RPMI8226 (cell line): ENCODE measurements at regions not wholly inside any gene's neighbourhood (a gene's known extent, or its start where the extent isn't known, plus 50 kb on each side); places are given as distances from the start of the nearest gene placed in this dataset.

Source experiments
- DNase-seq: peaks from one replicate; pipeline ENCODE4 v3.0.0-alpha.2; 2015

DNA sequence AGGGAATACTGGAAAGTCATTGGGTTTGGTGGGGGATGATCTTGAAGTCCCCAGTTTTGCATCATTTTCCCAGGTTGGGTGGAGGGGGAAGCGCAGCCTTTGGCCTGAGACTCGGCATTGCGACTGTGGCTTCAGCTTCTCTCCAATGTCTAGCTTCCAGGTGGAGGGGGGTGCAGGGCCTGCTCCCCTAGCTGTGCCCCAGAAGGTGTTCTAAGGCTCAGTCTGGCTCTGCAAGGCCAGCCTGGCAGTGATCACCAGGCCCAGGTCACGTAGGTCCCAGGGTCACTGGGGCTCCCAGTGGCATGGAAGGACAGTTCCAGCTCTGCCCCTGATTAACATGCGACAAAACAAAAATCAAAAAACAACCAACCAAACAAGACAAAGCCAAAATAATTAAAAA, 56.9 kb upstream of the HAAO start:
- no peak for DNase-seq

DNA sequence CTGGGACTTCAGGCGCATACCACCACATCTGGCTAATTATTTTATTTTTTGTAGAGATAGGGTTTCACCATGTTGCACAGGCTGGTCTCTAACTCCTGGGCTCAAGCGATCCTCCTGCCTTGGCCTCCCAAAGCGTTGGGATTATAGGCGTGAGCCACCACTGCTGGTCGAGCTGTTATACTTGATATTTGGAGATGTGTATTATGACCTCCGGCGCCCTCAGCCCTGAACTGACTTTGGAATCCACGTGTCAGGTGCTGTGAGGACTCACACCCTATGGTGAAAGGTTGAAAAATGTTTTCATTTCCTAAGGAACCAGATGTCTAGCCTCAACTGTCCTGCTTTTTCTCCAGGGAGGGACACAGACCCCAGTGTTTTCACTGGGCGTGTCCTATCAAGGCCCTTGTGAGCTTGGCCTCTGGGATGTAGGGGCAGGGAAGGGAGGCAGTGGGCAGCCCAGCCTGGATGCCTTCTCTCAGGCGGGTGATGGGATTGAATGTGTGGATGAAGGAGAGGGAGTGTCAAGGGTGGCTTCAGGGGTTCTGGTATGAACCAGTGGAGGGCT, 56.4 kb upstream of the HAAO start:
- no peak for DNase-seq

DNA sequence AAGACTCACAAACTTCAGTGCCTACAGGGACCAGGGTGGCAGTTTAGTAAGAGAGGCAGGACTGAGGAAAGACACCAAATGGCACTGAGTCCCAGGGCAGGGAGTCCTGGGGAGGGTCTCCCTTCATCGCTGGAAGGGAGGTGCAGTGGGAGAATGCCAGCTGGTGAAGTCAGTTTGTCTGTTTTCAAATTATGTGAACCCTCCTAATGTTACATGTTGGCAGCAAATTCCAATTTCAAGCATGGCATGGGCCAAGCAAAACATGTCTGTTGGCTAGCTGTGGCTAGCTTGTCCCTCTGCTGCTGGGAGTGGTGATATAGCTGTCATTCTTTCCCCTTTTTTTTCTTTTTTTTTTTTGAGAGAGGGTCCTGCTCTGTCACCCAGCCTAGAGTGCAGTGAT, 55.9 kb upstream of the HAAO start:
- no peak for DNase-seq

DNA sequence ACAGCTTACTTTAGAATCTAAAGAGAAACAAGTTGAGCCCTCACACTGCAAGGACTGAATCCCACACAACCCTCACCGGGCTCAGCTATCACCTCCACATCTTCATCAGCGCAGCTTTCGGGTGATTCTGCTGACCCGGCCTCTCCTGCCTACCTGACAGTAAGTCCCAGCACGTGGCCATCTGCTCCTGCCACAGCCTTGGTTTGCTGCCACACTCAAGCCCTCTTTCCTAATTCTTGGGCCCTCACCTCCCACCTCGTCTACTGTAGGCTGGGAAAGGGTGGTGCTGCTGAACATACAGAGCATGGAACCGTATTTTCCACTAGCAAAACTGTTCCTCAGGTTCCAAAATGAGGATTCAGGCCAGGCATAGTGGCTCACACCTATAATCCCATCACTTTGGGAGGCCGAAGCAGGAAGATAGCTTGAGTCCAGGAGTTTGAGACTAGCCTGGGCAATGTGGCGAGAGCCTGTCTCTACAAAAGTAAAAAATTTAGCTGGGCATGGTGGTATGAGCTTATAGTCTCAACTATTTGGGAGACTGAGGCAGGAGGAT, 55.3 kb upstream of the HAAO start:
- DNase-seq = no peak

DNA sequence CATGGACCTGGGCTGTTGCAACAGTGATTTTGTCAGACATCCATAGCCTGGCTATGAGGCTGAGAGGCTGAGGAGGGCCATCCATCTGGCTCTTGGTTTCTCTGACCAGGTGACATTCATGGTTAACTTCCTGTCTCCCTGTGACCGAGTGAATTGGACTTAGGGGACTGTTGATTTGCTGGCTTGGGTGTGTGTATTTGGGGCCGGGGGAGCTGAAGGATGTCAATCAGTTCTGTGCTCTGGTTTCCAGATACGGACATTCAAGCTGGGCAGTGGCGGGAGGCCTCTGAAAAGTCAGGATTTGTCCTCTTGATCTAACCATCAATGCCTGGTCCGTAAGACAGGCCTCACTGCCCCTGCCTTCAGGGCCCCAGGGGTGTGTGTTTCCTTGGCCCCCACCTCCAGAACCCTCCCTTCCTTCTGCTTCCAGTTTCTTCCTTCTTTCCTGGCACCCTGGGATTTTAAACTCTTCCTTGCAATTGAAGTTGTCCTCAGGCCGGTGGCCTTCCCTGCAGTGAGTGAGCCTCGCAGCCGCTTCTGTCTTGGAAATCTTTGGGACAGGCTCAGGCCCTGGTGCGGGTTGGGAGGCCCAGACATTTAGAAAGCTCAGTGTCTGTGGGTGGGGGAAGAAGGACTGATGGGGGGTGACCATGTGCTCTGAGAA, 54.7 kb upstream of the HAAO start:
- no peak for DNase-seq

DNA sequence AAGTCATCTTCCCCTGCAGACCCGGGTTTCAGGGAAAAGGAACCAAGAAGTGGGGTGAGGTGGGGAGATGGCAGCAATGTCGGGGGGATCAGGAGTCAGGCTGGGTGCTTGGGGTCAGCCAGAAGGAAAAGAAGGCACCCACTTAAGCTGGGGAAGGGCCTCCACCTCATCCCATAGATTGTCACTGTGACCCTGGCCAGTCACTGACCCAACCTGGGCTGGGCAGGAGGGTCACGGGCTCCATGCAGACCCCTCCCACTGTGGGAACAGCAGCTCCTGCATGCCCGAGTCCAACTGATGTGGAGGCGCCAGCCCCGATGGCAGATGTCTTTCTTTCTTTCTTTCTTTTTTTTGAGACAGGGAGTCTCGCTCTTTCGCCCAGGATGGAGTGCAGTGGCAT, 53.6 kb upstream of the HAAO start:
- DNase-seq = no peak

DNA sequence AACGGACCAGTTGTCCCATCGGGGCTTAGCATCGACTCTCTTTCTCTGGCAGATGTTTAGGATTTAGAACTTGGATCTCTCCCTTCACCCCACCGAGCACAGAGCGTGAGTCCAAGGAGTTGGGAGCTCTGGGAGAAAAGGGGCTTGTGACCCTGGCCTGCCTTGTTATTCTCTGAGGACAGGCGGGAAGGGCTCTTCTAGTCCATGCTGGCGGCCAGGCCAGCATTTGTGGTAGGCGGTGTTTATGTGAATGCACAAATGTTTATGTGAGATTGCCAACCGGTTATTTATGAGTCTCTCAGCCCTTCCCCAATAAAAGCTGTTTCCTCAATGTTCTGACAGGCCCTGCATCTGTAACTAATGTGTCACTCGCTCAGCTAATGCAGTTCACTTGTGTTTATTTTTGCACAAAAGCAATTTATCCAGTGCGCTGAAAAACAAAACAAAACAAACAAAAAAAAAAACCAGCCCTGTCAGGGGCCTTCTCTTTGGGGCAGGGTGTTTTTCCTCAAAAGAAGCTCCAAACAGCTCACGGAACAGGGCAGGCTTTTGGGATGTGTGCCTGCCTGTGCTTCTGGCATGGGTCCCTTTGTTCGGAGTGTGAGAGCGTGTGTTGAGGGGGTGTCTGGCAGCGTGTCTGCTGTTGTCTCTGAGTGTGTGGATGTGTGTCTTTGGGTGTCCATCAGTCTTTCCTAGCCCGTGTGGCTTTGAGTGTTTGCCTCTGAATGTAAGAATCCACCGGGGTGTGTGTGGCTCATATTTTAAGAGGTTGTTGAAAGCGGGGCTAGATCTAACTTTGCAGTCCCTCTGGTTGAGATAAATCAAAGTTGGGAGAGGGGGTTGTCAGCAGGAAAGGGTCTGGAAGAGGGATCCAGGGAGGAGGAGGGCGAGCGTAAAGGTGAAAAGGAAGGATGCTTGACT, 52.8 kb upstream of the HAAO start:
- no peak for DNase-seq

DNA sequence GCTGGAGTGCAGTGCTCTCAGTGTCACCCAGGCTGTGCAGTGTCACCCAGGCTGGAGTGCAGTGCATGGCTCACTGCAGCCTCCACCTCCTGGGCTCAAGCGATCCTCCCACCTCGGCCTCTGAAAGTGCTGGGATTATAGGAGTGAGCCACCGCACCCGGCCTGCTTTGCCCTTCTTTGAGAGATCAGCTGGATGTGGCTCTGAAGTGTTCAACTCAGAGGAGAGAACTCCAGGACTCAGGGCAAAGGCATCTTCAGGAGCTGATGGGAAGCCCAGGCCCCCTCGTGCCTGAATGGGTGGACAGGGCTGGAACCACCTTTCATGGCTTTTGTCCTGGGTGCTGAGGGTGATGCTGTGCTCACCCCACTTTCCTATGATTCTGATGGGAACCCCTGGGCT, 52.0 kb upstream of the HAAO start:
- no peak for DNase-seq

DNA sequence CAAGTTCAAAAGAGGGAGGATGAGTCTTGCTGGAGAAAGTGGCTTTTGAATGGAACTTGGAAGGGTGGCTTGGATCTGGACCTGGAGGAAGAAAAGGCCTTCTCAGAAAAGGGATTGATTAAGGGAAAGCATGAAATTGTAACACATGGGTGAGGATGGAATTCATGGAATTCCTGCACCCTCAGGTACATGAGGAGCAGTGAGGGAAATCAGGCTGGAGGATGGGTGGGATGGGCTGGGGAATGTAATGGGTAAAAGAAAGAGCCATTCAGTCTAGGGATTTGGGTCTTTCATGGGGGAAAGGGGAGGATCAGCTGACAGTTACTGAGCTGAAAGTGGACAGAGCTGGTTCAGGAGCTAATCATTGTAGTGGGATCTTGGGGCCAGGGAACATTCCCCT, 51.2 kb upstream of the HAAO start:
- no peak for DNase-seq

DNA sequence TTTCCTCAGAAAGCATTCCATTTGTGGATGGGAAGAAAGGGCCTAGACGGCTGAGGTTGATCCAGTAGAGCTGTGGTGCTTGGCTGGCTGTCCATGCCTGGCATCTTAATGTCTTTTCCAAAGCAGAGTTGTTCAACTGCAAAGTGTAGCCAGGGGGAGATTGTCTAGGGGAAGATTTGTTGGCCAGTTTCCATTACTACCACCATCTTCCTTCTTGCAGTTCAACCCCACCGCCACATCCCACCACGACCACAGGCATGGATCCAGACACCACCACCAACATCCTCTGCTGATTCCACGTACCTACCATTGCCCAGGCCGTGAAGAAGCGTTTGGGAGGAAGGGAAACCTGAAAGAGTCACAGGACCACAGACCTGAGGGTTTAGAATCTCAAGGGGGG, 50.7 kb upstream of the HAAO start:
- no peak for DNase-seq

DNA sequence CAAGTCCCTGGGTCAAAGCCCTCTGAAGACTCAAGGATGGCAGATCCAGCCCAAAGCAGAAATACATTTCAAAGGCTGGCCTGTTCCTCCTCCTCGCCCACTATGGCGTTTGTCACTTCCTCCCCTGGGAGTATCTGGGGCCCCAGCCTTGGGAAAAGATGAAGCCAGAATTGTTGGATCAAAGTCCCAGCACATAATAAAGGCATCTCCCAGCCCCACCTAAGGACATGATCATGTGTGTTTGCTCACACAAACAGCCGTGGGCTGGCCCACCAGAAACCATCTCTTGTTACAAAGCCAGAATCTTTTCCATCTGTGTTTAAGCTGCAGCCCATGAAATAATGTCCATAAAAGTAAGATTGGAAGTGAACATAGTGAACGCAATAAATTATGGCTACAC, 50.1 kb upstream of the HAAO start:
- no peak for DNase-seq
